GM18508 (cell line): ENCODE measurements at regions not wholly inside any gene's neighbourhood (a gene's known extent, or its start where the extent isn't known, plus 50 kb on each side); places are given as distances from the start of the nearest gene placed in this dataset.
"Not testable (repeated sequence)": the region's sequence is repeated elsewhere in the genome, so short reads cannot be mapped to it uniquely, and the experiment has no call there.

Experiments used
- ATAC-seq: cut with Tn5 transposase; IDR thresholded peaks from one replicate; pipeline ENCODE4 v1.9.1; 2021; ENCODE audit warnings: moderate number of reproducible peaks; ENCODE audit not compliant: insufficient read depth, unreplicated experiment

DNA sequence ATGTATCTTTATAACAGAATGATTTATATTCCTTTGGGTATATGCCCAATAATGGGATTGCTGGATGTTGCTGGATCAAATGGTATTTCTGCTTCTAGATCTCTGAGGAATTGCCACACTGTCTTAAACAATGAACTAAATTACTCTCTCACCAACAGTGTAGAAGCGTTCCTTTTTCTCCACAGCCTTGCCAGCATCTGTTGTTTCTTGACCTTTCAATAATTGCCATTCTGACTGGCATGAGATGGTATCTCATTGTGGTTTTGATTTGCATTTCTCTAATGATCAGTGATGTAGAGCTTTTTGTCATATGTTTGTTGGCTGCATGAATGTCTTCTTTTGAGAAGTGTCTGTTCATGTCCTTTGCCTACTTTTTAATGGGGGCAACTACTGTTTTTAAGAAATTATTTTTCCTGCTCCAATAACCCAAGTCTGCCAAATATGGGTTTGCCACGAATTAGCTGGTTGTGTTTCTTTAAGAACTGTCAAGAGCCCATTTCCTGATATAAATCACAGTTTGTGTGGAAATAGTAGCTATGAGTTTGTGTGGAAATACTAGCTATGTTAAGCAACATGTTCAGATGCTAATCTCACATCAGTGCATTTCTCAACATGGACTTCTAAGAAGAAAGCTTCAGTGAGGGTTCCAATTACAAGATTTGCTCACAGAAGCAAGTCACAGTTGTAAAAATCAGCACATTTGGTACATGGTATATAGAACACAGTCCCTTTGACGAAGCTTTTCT, 259.4 kb downstream of the ANAPC1 start:
- no peak for ATAC-seq

DNA sequence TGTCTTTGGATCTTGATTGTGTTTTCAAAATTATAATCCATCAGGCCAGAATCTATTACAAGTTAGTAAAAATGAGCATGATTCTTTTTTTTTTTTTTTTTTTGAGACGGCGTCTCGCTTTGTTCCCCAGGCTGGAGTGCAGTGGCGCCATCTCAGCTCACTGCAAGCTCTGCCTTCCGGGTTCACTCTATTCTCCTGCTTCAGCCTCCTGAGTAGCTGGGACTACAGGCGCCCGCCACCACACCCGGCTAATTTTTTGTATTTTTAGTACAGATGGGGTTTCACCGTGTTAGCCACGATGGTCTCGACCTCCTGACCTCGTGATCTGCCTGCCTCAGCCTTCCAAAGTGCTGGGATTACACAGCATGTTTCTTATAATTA, 258.8 kb downstream of the ANAPC1 start:
- ATAC-seq, result not testable (repeated sequence)

DNA sequence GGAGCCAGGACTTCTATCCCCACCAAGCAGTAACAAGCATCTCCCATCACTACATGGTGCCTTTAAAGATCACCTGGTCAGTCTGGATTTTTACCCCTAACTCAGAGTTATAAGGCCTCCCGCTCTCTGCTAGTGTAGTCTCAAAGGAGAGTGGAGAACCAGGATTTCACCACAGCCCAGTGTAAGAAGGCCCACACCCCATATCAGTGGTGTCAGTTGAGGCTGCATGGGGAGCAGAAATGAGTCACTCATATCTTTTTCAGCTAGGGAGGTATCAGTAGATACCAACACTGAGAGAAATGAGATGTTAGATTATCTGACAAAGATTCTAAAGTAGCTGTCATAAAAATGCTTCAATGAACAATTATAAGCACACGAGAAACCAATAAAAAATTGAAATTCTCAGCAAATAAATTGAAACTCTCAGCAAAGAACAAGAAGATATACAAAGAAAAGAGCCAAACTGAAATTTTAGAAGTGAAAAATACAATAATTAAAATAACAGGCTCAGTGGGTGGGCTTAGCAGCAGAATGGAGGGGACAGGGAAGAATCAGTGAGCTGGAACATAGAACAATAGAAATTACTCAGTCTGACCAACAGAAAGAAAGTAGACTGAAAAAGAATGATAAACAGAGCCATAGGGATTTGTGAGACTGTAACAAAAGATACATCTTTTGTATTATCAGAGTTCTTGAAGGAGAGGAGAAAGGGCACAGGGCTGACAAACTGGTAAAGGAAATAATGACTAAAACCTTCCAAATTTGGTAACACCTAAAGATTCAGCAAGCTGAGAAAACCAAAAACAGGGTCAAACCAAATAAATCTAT, 257.7 kb downstream of the ANAPC1 start:
- no peak for ATAC-seq

DNA sequence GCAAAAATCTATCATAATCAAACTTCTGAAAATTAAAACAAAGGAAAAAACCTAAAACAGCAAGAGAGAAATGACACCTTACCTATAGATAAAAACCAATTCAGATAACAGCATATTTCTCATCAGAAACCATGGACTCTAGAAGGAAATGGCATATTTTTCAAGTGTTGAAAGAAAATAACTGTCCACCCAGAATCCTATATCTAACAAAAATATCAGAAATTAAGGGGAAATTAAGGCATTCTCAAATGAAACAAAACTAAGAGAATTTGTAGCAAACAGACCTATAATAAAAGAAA, 257.2 kb downstream of the ANAPC1 start:
- ATAC-seq, result no peak

DNA sequence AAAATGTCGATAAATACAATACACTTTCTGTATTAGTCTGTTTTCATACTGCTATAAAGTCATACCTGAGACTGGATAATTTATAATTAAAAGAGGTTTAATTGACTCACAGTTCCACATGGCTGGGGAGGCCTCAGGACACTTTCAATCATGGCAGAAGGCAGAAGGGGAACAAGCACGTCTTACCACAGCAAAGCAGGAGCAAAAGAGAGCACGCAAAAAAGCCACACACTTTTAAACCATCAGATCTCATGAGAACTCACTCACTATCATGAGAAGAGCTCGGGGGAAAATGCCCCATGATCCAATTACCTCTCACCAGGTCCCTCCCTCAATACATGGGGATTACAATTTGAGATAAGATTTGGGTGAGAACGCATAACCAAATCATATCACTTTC, 256.7 kb downstream of the ANAPC1 start:
- ATAC-seq, result no peak

DNA sequence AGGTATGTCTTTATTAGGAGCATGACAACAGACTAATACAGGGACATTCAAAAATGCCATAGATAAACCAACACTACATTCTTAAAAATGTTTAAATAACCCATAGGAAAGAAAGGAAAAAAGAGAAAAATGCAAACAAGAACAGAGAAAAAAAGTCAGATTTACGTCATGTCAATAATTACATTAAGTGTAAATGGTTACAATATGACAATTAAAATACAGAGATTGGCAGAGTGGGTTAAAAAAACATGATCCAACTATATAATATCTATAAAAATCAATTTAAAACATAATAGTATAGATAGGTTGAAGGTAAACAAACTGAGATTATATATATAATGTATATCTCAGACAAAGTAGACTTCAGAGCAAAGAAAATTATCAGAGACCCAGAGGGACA, 255.8 kb downstream of the ANAPC1 start:
- ATAC-seq, result no peak

DNA sequence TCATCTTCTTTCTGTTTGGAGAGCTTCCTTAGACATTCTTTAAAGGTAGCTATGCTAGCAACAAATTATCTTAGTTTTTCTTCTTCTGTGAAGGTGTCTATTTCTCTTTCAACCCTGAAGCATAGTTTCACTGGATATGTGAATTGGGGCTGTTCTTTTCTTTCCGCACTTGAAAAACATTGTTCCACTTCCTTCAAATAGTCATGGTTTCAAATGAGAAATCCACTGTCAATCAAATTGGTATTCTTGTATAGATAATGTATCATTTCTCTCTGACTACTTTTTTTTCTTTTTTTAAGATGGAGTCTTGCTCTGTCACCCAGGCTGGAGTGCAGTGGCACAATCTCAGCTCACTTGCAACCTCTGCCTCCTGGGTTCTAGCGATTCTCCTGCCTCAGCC, 254.0 kb downstream of the ANAPC1 start:
- ATAC-seq, result no peak

DNA sequence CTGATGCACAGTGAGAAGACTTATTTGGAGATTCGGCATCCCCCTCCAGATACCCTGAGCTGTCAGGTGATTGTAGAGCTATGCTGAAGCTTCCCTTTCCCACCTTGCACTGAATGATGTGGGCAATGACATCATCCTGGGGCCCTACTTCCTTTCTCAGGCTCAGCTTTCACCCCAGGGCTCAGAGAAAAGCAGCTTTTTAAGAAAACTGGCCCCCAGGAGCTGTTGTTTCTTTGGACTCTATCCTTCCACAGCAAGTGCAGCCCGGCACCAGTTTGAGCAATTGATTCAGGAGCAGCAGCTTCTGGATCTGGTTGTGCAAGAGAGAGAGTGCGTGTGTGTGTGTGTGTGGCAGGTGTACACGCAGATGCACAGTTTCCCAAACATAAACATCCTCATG, 251.3 kb downstream of the ANAPC1 start:
- ATAC-seq, result no peak

DNA sequence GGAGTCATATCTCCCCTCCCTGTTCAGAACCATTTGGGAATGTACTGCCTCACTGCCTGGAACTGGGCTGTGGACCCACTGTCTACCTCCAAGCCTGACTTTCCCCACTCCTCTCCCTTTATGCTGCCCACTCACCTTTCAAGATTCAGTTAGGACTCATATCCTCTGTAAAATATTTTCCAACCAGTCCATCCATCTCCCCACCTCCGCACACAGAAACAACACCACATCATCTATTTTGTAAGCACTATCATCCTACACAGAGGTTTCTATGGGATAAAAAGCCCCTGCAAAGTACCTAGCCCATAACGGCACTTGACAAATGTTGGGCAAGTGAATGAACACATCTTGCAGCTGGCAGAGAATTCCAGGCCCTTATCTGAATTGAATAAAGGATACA, 250.8 kb downstream of the ANAPC1 start:
- ATAC-seq, result no peak

DNA sequence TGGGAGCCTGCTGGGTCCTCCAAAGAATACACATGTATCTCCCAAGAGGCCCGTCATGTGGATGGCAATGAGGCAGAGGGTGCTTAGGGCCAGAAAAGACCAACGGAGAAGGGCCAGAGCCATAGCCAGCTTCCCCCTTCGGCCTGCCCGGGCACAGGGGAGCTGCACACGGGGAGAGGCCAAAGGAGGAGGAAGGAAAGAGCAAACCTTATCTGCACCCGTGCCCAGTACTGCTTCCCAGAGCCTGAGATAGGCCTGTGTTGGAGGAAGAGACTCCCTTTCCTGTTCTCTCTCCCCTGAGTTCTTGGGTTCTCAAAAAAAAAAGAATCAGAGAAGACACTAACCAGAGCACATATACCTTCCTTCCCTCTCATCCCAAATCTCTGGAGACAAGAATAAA, 250.3 kb downstream of the ANAPC1 start:
- no peak for ATAC-seq

DNA sequence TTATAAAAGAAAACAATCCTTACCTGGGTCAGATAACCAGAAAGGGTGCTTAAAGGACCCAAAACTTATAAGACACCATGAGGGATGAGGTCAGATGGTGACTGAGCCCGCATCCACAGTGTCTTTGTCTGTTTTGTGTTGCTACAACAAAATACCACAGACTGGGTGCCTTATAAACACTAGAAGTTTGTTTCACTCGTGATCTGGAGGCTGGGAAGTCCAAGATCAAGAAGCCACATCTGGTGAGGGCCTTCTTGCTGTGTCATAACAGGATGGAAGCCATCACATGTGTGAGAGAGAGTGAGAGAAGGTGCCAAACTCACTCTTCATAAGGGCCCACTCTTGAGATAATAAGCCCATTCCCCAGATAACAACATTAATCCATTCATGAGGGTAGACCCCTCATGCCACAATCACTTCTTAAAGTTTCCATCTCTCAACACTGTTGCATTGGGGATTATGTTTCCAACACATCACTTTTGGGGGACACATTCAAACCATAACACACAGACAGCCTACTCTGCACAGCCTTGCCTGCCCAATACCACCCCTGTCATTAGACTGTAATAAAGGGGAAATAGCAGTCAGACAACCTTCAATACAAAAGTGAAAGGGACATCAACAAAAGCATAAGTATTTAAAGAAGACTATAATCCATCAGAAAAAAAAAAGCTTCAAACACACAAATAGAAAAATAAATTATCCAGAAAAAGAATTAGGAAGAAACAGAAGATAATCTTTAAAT, 249.8 kb downstream of the ANAPC1 start:
- ATAC-seq, result no peak

DNA sequence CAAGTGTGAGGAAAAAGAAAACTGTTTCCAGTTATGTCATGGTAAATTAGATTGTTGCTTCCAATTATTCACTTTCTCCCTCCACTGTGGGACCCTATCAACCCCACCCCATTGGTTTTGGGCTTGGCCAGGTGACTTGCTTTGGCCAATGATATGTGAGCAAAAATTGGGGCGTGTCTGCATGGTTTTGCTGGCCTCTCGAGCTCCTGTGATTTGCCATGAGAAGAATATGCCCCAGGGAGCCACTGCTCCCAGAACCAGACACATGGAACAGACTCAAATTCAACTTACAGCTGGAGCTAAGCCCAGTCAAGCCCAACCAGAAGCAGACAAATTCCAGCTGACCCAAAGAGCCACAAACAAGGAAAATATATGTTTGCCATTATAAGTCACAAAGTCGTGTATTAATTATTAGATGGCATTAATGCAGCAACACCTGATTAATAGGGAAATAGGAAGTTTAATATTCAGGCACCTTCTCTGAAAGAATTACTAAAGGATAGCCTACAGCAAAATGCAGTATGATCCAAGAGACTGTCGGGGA, 248.9 kb downstream of the ANAPC1 start:
- no peak for ATAC-seq

DNA sequence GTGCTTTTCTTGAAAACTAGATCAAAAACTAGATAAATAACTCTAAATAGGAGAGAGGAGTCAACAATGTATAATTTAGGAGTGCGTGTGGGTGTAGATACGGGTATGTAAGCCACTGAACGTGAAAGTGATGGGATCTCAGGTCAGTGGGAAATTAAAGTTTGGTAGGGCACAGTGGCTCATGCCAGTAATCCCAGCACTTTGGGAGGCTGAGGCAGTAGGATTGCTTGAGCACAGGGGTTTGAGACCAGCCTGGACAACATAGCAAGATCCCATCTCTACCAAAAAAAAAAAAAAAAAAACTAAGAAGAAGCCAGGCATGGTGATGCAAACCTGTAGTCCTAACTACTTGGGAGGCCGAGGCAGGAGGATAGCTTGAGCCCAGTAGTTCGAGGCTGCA, 247.1 kb downstream of the ANAPC1 start:
- ATAC-seq, result no peak

DNA sequence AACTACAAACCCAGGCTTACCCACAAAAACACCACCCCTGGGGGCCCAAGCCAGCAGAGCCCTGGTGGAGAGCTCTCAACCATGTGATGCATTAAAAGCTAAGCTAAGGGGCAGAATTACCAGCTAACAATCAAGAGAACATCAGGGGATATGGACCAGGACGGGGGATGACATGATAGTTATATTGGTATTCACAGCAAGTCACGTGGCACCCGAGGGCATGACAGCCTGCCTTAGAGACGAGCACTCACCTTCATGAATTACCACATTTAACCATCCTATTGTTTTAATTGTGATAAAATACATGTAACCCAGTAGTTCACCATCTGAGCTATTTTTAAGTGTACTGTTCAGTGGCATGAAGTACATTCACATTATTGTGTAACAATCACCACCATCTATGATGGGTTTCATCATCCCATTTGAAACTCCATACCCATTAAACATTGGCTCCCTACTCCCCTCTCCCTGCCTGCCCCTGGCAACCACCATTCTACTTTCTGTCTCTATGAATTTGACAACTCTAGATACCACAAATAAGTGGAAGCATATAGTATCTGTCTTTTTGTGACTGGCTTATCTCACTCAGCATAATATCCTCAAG, 245.6 kb downstream of the ANAPC1 start:
- no peak for ATAC-seq

DNA sequence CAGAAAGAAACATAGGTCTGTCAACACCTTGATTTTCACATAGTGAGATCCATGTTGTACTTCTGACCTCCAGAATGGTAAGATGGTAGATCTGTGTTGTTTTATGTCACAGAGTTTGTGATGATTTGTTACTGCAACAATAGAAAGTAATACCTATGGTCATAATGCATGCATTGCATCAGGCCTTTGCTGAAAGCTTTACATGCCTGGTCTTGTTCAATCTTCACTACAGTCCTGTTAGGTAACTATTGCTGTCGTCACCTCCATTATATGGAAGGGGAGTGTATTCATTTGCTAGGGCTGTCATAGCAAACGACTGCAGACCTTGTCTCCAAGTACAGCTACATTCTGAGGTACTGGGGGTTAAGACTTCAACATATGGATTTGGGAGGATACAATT, 243.5 kb downstream of the ANAPC1 start:
- no peak for ATAC-seq

DNA sequence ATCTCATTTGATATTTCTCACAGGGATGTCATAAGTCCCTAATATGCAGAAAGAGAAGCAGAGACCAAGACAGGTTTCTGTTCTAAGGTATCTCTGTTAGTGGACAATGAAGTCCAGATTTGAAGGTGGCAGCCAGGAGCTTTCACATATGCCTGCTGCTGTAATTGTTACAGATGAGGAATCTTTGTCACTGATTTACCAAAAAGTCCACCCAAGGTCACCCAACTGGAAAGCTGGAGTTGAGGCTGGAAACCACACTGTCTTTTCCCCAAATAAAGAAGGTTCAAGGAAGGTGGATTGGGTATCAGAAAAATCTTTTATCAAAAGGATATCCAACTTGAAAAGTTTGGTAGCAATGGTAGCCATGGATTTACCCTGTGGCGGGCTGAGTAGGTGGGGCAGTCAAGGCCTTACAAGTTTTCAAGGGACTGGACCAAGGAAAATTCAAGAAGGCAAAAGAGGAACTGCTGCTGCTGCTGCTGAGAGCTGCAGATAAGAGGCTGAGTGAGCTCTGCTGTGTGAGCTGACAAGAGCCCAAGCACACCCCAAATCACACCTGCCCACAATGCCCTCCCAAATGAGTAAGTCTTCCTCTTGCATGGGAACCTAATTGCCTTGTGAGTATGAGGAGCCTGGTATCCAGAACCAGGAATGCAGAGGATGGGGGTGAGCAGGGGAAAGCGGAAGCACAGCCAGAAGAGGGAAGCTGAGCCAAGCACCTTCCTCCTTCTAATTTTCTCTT, 241.2 kb downstream of the ANAPC1 start:
- no peak for ATAC-seq

DNA sequence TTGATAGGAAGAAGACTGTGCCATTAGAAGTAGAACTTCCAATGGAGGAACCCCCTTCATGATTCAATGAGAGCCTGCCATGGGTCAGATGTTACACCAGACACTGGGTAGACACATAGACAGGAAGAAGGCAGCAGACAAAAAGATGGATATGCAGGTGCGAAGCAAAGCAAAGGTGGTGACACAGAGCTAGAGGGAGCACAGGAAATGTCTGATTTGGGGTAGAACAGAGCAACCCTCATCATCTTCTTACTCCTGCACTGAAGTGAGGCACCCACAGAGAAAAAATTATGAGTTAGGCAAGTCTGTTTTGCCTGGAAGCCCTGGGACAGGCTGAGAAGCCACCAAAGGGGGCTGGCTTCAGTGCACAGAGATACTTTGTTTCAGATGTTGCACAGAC, 240.2 kb downstream of the ANAPC1 start:
- ATAC-seq, result no peak

DNA sequence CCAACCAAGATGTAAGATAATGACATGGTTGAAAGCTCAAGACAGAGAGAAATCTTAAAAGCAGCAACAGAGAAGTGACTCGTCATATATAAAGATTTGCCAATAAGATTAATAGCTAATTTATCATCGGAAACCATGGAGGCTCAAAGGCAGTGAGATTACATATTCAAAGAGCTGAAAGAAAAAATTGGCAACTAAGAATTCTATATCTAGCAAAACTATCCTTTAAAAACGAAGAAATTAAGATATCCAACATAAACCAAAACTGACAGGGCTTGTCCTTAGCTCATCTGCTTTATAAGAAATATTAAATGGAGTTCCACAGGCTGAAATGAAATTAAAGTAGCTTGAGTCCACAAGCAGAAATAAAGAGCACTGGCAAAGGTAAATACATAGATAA, 236.6 kb downstream of the ANAPC1 start:
- ATAC-seq, result no peak

DNA sequence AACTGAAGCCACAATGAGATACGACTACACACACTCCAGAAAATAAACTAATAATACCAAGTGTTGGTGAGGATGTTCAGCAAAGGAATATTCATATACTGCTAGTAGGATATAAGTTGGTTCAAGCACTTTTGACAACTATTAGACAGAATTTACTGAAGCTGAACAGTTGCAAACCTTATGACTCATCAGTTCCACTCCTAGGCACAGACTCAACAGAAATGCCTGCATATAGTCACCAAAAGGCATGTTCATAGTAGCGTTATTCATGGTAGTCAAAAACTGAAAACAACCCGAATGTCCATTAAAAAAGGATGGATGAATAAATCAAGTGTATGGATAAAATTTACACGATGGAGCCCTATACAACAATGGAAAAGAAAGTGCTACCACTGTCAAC, 232.0 kb downstream of the ANAPC1 start:
- no peak for ATAC-seq

DNA sequence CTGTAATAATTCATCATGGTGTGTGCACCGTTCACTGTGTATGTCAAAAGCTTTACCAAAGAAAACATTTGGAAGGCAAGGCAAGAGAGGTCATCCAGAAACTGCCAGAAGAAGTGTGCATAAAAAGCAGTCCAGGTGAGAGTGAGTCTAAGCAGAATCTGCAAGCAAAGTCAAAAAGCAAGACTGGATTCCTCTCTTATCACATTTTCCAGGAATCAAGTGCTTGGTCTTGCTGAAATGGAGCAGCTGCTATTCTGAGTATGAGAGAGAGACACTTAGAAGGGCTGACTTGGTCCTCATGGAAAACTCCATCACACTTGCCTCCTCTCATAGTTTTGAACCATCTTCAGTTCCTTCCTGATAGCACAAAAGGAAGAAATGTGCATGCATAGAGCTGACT, 231.3 kb downstream of the ANAPC1 start:
- ATAC-seq, result no peak
